Thyroid gland (tissue), 4 donors: ENCODE measurements at regions not wholly inside any gene's neighbourhood (a gene's known extent, or its start where the extent isn't known, plus 50 kb on each side); places are given as distances from the start of the nearest gene placed in this dataset.

Experiments used
- CTCF ChIP-seq, 6 experiments: fragments of 200-600 bp in 3 of 6; fragments of 450-650 bp in 3 of 6; sonication (generic) in 3 of 6; IDR thresholded peaks; one replicate each; pipeline ENCODE4 v1.5.1; 2016 to 2019; ENCODE audit warnings: antibody characterized with exemption in 6 of 6, mild to moderate bottlenecking in 2 of 6, inconsistent platforms in 1 of 6, moderate library complexity in 1 of 6
- POLR2A ChIP-seq, 2 donors: fragments of 450-650 bp; IDR thresholded peaks; one replicate each; pipeline ENCODE4 v1.6.1; 2017; ENCODE audit warnings: antibody characterized with exemption in 2 of 2, mild to moderate bottlenecking in 2 of 2, moderate library complexity in 1 of 2

- TF ChIP-seq POLR2A (IDR thresholded peaks at IDR 0.05): no peak
- no peak for TF ChIP-seq CTCF (IDR thresholded peaks at IDR 0.05)
These were observed 412.3 kb downstream of the NPHP4 start for GRCh38 chr1:5579966-5580365.
